Keratinocyte (primary cell): ENCODE measurements at regions not wholly inside any gene's neighbourhood (a gene's known extent, or its start where the extent isn't known, plus 50 kb on each side); places are given as distances from the start of the nearest gene placed in this dataset.

ENCODE experiments used
- DNase-seq: peaks from one replicate; pipeline ENCODE4 v3.0.0-alpha.2; 2011; ENCODE audit warnings: low read depth, missing footprints, low spot score
- FAIRE-seq: peaks from 2 replicates; lab custom pipeline; 2011; peaks lifted over from hg19 to GRCh38; lab: Jason Lieb, UNC
- H2AFZ ChIP-seq: 2 replicates; pipeline ENCODE4 v1.6.0; 2012; ENCODE audit warnings: low read length, control low read depth, inconsistent platforms; ENCODE audit not compliant: control insufficient read depth
- H3K27ac ChIP-seq: 2 replicates; pipeline ENCODE4 v1.5.1; 2011; ENCODE audit warnings: low read length; ENCODE audit not compliant: control insufficient read depth, insufficient read depth
- H3K27me3 ChIP-seq: 3 replicates; pipeline ENCODE4 v1.6.0; 2011; ENCODE audit warnings: low read length; ENCODE audit not compliant: control insufficient read depth, insufficient read depth; ENCODE audit errors: extremely low read depth
- H3K36me3 ChIP-seq, 2 experiments: 2 replicates in 1 of 2; 3 replicates in 1 of 2; pipeline ENCODE4 v1.5.1; 2011; ENCODE audit warnings: low read length in 2 of 2, mild to moderate bottlenecking in 1 of 2; ENCODE audit not compliant: control insufficient read depth in 2 of 2, insufficient read depth in 2 of 2; ENCODE audit errors: extremely low read depth in 1 of 2
- H3K4me1 ChIP-seq: 3 replicates; pipeline ENCODE4 v1.5.1; 2011; ENCODE audit warnings: low read length; ENCODE audit not compliant: control insufficient read depth, insufficient read depth; ENCODE audit errors: extremely low read depth
- H3K4me2 ChIP-seq: 3 replicates; pipeline ENCODE4 v1.6.0; 2011; ENCODE audit warnings: low read depth, low read length; ENCODE audit not compliant: control insufficient read depth, insufficient read depth; ENCODE audit errors: extremely low read depth
- H3K4me3 ChIP-seq, 3 experiments: fragments of 200-600 bp in 1 of 3; sonication (generic) in 1 of 3; 2 replicates in 2 of 3; 3 replicates in 1 of 3; pipeline ENCODE4 v1.5.1; 2011 to 2016; ENCODE audit warnings: low read length in 3 of 3, mild to moderate bottlenecking in 3 of 3, control low read depth in 2 of 3, inconsistent platforms in 1 of 3, low read depth in 1 of 3, mixed read lengths in 1 of 3, mixed run types in 1 of 3, moderate library complexity in 1 of 3; ENCODE audit not compliant: control insufficient read depth in 2 of 3, insufficient read depth in 2 of 3; ENCODE audit errors: extremely low read depth in 1 of 3
- H3K79me2 ChIP-seq: 2 replicates; pipeline ENCODE4 v1.6.0; 2012; ENCODE audit warnings: low read length; ENCODE audit not compliant: control insufficient read depth, insufficient read depth
- H3K9ac ChIP-seq: 3 replicates; pipeline ENCODE4 v1.6.0; 2011; ENCODE audit warnings: low read length; ENCODE audit not compliant: control insufficient read depth, insufficient read depth; ENCODE audit errors: extremely low read depth
- H3K9me1 ChIP-seq: 3 replicates; pipeline ENCODE4 v1.6.0; 2011; ENCODE audit warnings: low read length; ENCODE audit not compliant: control insufficient read depth, insufficient read depth; ENCODE audit errors: extremely low read depth
- H3K9me3 ChIP-seq: 2 replicates; pipeline ENCODE4 v1.5.1; 2012; ENCODE audit warnings: low read depth, low read length; ENCODE audit not compliant: control insufficient read depth
- H4K20me1 ChIP-seq: 3 replicates; pipeline ENCODE4 v1.6.0; 2011; ENCODE audit warnings: low read length; ENCODE audit not compliant: control insufficient read depth, insufficient read depth; ENCODE audit errors: extremely low read depth
- CTCF ChIP-seq, 3 experiments: IDR thresholded peaks in 1 of 3; conservative IDR thresholded peaks in 1 of 3; optimal IDR thresholded peaks in 1 of 3; 2 replicates in 2 of 3; 3 replicates in 1 of 3; pipeline versions ENCODE3 to v1.5.1; 2011; ENCODE audit warnings: low read length in 3 of 3, mild to moderate bottlenecking in 3 of 3, moderate library complexity in 2 of 3, control low read depth in 1 of 3, inconsistent platforms in 1 of 3; ENCODE audit not compliant: insufficient read depth in 2 of 3; ENCODE audit errors: extremely low read depth in 1 of 3
- EZH2 ChIP-seq: IDR thresholded peaks from one replicate; pipeline ENCODE4 v1.6.1; 2012; ENCODE audit warnings: inconsistent platforms, mild to moderate bottlenecking, low read length, moderate library complexity
- dilution Hi-C: fragments of 300-500 bp; cut with MboI; formaldehyde crosslinking; loops from one replicate; pipeline ENCODE4 v1.7.0; 2020; ENCODE audit warnings: low sequenced_read_pairs; ENCODE audit not compliant: extremely low pct_ligation_motif_present

DNA sequence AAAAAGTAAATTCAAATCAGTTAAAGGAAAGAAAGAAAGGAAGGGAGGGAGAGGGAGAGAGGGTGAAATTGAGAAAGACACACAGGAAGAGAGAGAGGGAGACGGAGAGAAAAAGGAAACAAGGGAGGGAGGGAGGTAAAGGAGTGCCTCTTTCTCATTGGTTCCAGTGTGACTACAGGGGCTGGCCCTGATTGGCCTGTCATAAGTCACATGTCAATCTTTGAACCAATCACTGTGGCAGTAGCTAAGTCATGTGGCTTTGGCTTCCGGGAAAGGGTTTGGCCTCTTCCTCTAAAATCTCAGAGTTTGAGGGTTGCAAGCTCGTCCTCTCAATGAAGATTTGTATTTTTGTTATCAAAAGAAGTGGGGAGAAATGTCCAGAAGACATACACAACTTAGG is 150.2 kb downstream of the RAB11FIP2 start:
- Histone ChIP-seq H3K9me3 (no peaks in the 10 kb centered on the region), H3K4me2 (no peak overlapping the region), H4K20me1 (no peaks in the 10 kb centered on the region), H3K9me1 (no peaks in the 10 kb centered on the region), H3K79me2 (no peaks in the 10 kb centered on the region), H3K27me3 (no peaks in the 10 kb centered on the region), H3K4me1 (no peaks in the 10 kb centered on the region), H3K27ac (no peak overlapping the region), H3K36me3 (no peaks in the 10 kb centered on the region), H3K4me3 (no peak overlapping the region), H2AFZ (no peak overlapping the region), H3K9ac (no peak overlapping the region)
- FAIRE-seq (no peak), DNase-seq (no peak)
- no peak for TF ChIP-seq EZH2
- TF ChIP-seq CTCF (optimal IDR thresholded peaks at IDR 0.05 in 1 of 3, IDR thresholded peaks at IDR 0.05 in 1 of 3, conservative IDR thresholded peaks at IDR 0.05 in 1 of 3; ENCODE audit: extremely low read depth in 1 of 3, insufficient read depth in 2 of 3, low read length in 3 of 3), result no peak
- dilution Hi-C loops, result no loop called here

- H3K4me1 ChIP-seq, result no peaks in the 10 kb centered on the region
- no peaks in the 10 kb centered on the region for H3K9me1 ChIP-seq
- H3K36me3 ChIP-seq, result no peaks in the 10 kb centered on the region
- no peaks in the 10 kb centered on the region for H3K79me2 ChIP-seq
- H2AFZ ChIP-seq, result no peak overlapping the region
- H4K20me1 ChIP-seq, result no peaks in the 10 kb centered on the region
- H3K9ac ChIP-seq, result no peak overlapping the region
- no peak for FAIRE-seq
- H3K27me3 ChIP-seq, result peaks cover 3% of the 10 kb centered on the region
- H3K4me3 ChIP-seq, result no peak overlapping the region
- H3K9me3 ChIP-seq, result no peaks in the 10 kb centered on the region
- no peak for DNase-seq
- dilution Hi-C loops, result no loop called here
- H3K27ac ChIP-seq, result no peak overlapping the region
- TF ChIP-seq CTCF (optimal IDR thresholded peaks at IDR 0.05 in 1 of 3, IDR thresholded peaks at IDR 0.05 in 1 of 3, conservative IDR thresholded peaks at IDR 0.05 in 1 of 3; ENCODE audit: extremely low read depth in 1 of 3, insufficient read depth in 2 of 3, low read length in 3 of 3), result no peak
- no peak for TF ChIP-seq EZH2
- no peak overlapping the region for H3K4me2 ChIP-seq
Observed at GRCh38 chr10:117899181-117899683, 147.5 kb downstream of the RAB11FIP2 start.
